ENCODE measurements at regions not wholly inside any gene's neighbourhood (a gene's known extent, or its start where the extent isn't known, plus 50 kb on each side); places are given as distances from the start of the nearest gene placed in this dataset.

GRCh38 chr20:57928181-57928967 is 218.6 kb upstream of the PMEPA1 start:
- TF ChIP-seq, protein P1, sequence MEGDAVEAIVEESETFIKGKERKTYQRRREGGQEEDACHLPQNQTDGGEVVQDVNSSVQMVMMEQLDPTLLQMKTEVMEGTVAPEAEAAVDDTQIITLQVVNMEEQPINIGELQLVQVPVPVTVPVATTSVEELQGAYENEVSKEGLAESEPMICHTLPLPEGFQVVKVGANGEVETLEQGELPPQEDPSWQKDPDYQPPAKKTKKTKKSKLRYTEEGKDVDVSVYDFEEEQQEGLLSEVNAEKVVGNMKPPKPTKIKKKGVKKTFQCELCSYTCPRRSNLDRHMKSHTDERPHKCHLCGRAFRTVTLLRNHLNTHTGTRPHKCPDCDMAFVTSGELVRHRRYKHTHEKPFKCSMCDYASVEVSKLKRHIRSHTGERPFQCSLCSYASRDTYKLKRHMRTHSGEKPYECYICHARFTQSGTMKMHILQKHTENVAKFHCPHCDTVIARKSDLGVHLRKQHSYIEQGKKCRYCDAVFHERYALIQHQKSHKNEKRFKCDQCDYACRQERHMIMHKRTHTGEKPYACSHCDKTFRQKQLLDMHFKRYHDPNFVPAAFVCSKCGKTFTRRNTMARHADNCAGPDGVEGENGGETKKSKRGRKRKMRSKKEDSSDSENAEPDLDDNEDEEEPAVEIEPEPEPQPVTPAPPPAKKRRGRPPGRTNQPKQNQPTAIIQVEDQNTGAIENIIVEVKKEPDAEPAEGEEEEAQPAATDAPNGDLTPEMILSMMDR (conservative IDR thresholded peaks at IDR 0.05): no peak
- H3K4me3 Mint-ChIP-seq: no peak overlapping the region
- H3K36me3 ChIP-seq (ENCODE audit: control insufficient read depth, insufficient read depth, low read length): no peaks in the 10 kb centered on the region
- no peaks in the 10 kb centered on the region for H3K4me1 ChIP-seq (ENCODE audit: control insufficient read depth, insufficient read depth, low read length)
- no peak for DNase-seq
- no peaks in the 10 kb centered on the region for H3K27me3 ChIP-seq (ENCODE audit: control insufficient read depth, insufficient read depth, low read length, poor library complexity, severe bottlenecking)
- WGBS, 2 experiments (ENCODE audit: insufficient coverage in 1 of 2, insufficient read length in 1 of 2): 83 to 95% methylated on average over 1 to 2 of the region's 2 CpGs
- peaks cover 13% of the 10 kb centered on the region for H3K9me3 ChIP-seq (ENCODE audit: control insufficient read depth, low read length)
- no peaks in the 10 kb centered on the region for H3K4me1 Mint-ChIP-seq
- no peaks in the 10 kb centered on the region for H3K36me3 Mint-ChIP-seq (ENCODE audit: low read depth)
- H3K27ac ChIP-seq (ENCODE audit: low read depth, low read length): no peak overlapping the region
- H3K27ac Mint-ChIP-seq: no peak overlapping the region
- no peak overlapping the region for H3K4me3 ChIP-seq (ENCODE audit: low read length)
- no peak overlapping the region for H3K9ac ChIP-seq (ENCODE audit: extremely low read depth, low read length, poor library complexity, severe bottlenecking)
- peaks cover 12% of the 10 kb centered on the region for H3K27me3 Mint-ChIP-seq (ENCODE audit: insufficient read depth)
- H3K9me3 Mint-ChIP-seq: peaks cover 28% of the 10 kb centered on the region

- H3K27ac ChIP-seq (ENCODE audit: low read depth, low read length): no peak overlapping the region
- no peak for DNase-seq
- WGBS, 2 experiments (ENCODE audit: insufficient coverage in 1 of 2, insufficient read length in 1 of 2): 91% methylated on average over 1 of the region's 1 CpG; no CpG with 5 or more reads in 1 of the 2 experiments
- H3K9me3 Mint-ChIP-seq: peaks cover 28% of the 10 kb centered on the region
- H3K27ac Mint-ChIP-seq: no peak overlapping the region
- peaks cover 13% of the 10 kb centered on the region for H3K9me3 ChIP-seq (ENCODE audit: control insufficient read depth, low read length)
- H3K4me3 ChIP-seq (ENCODE audit: low read length): no peak overlapping the region
- no peak overlapping the region for H3K9ac ChIP-seq (ENCODE audit: extremely low read depth, low read length, poor library complexity, severe bottlenecking)
- no peaks in the 10 kb centered on the region for H3K27me3 ChIP-seq (ENCODE audit: control insufficient read depth, insufficient read depth, low read length, poor library complexity, severe bottlenecking)
- H3K36me3 ChIP-seq (ENCODE audit: control insufficient read depth, insufficient read depth, low read length): no peaks in the 10 kb centered on the region
- no peaks in the 10 kb centered on the region for H3K36me3 Mint-ChIP-seq (ENCODE audit: low read depth)
- H3K27me3 Mint-ChIP-seq (ENCODE audit: insufficient read depth): peaks cover 12% of the 10 kb centered on the region
- TF ChIP-seq, protein P1 (conservative IDR thresholded peaks at IDR 0.05): no peak
- H3K4me1 ChIP-seq (ENCODE audit: control insufficient read depth, insufficient read depth, low read length): no peaks in the 10 kb centered on the region
- H3K4me3 Mint-ChIP-seq: no peak overlapping the region
- no peaks in the 10 kb centered on the region for H3K4me1 Mint-ChIP-seq
Measured at GRCh38 chr20:57927376-57927775, 217.6 kb upstream of the PMEPA1 start.

GRCh38 chr20:57922706-57923105 is 212.9 kb upstream of the PMEPA1 start:
- H3K36me3 ChIP-seq (ENCODE audit: control insufficient read depth, insufficient read depth, low read length): no peaks in the 10 kb centered on the region
- no peak overlapping the region for H3K4me3 ChIP-seq (ENCODE audit: low read length)
- peaks cover 13% of the 10 kb centered on the region for H3K9me3 ChIP-seq (ENCODE audit: control insufficient read depth, low read length)
- H3K36me3 Mint-ChIP-seq (ENCODE audit: low read depth): no peaks in the 10 kb centered on the region
- no peak overlapping the region for H3K9ac ChIP-seq (ENCODE audit: extremely low read depth, low read length, poor library complexity, severe bottlenecking)
- DNase-seq: no peak
- TF ChIP-seq, protein P1 (conservative IDR thresholded peaks at IDR 0.05): no peak
- peak overlapping the region; percentile 98 for H3K27ac ChIP-seq (ENCODE audit: low read depth, low read length)
- 72 to 82% methylated on average over 3 to 8 of the region's 10 CpGs for WGBS, 2 experiments (ENCODE audit: insufficient coverage in 1 of 2, insufficient read length in 1 of 2)
- peaks cover 30% of the 10 kb centered on the region for H3K9me3 Mint-ChIP-seq
- H3K4me1 ChIP-seq (ENCODE audit: control insufficient read depth, insufficient read depth, low read length): no peaks in the 10 kb centered on the region
- H3K27me3 ChIP-seq (ENCODE audit: control insufficient read depth, insufficient read depth, low read length, poor library complexity, severe bottlenecking): no peaks in the 10 kb centered on the region
- peaks cover 10% of the 10 kb centered on the region for H3K27me3 Mint-ChIP-seq (ENCODE audit: insufficient read depth)
- no peak overlapping the region for H3K27ac Mint-ChIP-seq
- H3K4me1 Mint-ChIP-seq: peaks cover 8% of the 10 kb centered on the region
- H3K4me3 Mint-ChIP-seq: no peak overlapping the region

All from endodermal cell (in vitro differentiated cells).